ENCODE measurements at regions not wholly inside any gene's neighbourhood (a gene's known extent, or its start where the extent isn't known, plus 50 kb on each side); places are given as distances from the start of the nearest gene placed in this dataset.

DNA sequence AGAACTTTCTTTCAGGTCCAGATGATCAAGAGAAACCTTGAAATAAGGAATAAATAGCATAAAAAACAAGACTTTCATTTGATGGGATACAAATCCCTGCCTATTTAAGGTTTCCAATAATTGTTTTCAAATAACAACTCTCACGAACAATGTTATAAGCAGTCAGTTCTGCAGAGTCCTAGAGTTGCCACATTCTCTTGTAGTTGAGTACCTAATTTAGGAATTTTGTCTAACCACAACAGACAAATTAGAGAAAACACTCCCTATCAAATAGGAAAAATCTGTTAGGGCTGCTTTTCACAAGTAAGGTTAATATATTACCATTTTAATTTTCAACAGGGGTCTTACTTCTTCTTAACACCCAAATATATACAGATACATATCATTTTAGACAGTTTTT is 130.1 kb upstream of the CDH20 start (continued):
- TF ChIP-seq, protein P1, sequence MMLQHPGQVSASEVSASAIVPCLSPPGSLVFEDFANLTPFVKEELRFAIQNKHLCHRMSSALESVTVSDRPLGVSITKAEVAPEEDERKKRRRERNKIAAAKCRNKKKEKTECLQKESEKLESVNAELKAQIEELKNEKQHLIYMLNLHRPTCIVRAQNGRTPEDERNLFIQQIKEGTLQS (IDR thresholded peaks at IDR 0.05; ENCODE audit: insufficient read depth, low read depth, low read length): no peak
- no peak for TF ChIP-seq RAD21 (IDR thresholded peaks at IDR 0.05 in 1 of 2, conservative IDR thresholded peaks at IDR 0.05 in 1 of 2; ENCODE audit: low read depth in 2 of 2, low read length in 2 of 2)
- TF ChIP-seq CHD1 (IDR thresholded peaks at IDR 0.05; ENCODE audit: low read depth, low read length): no peak
- no peak for TF ChIP-seq MAFK (IDR thresholded peaks at IDR 0.05; ENCODE audit: low read depth, low read length)
- no peak for TF ChIP-seq JUND (IDR thresholded peaks at IDR 0.05; ENCODE audit: low read length)
- no peak for TF ChIP-seq SP1 (IDR thresholded peaks at IDR 0.05; ENCODE audit: low read depth, low read length)

Measured in H1 (cell line).